Neural crest cell (in vitro differentiated cells): ENCODE measurements at regions not wholly inside any gene's neighbourhood (a gene's known extent, or its start where the extent isn't known, plus 50 kb on each side); places are given as distances from the start of the nearest gene placed in this dataset.
"Not testable (repeated sequence)": the region's sequence is repeated elsewhere in the genome, so short reads cannot be mapped to it uniquely, and the experiment has no call there.

Experiments used
- DNase-seq: peaks from one replicate; pipeline ENCODE4 v3.0.0; 2021; ENCODE audit warnings: low read depth, mixed read lengths, low spot score
- H3K27ac Mint-ChIP-seq: one replicate; pipeline ENCODE4 v1.8.0; 2021; ENCODE audit warnings: mild to moderate bottlenecking, mixed read lengths; ENCODE audit not compliant: unreplicated experiment
- H3K27me3 Mint-ChIP-seq: 2 replicates; pipeline ENCODE4 v1.8.0; 2021; ENCODE audit warnings: low read depth, mild to moderate bottlenecking, mixed read lengths
- H3K36me3 Mint-ChIP-seq: 2 replicates; pipeline ENCODE4 v1.8.0; 2021; ENCODE audit warnings: low read depth, mild to moderate bottlenecking, mixed read lengths
- H3K4me1 Mint-ChIP-seq: 2 replicates; pipeline ENCODE4 v1.8.0; 2021; ENCODE audit warnings: mixed read lengths
- H3K4me3 Mint-ChIP-seq: one replicate; pipeline ENCODE4 v1.8.0; 2021; ENCODE audit warnings: mild to moderate bottlenecking, mixed read lengths
- H3K9me3 Mint-ChIP-seq: 2 replicates; pipeline ENCODE4 v1.8.0; 2021; ENCODE audit warnings: mixed read lengths
- TF ChIP-seq, protein P1 (sequence below): fragments of 200-600 bp; sonication (generic); conservative IDR thresholded peaks from 2 replicates; pipeline ENCODE4 v1.5.0; 2021; ENCODE audit warnings: antibody characterized with exemption, mild to moderate bottlenecking

DNA sequence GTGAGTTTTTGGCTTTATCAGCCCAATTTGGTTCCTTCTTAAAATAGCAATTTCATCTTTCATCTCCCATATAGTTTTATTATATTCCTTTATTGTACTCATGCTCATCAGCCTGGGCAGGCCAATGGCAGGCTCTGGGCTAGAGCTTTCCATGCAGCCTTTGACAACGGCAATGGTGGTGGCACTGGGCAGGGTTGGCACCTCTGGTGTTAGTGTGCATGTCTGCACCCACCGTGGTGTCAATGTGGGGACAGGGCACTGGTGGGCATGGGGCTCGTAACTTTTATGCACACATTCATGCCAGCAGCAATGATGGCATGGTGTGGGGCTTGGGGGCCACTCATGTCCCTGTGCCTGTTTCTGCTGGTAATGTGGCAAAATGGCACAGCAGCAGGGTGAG, 1305.4 kb downstream of the DSC3 start:
- TF ChIP-seq, protein P1, sequence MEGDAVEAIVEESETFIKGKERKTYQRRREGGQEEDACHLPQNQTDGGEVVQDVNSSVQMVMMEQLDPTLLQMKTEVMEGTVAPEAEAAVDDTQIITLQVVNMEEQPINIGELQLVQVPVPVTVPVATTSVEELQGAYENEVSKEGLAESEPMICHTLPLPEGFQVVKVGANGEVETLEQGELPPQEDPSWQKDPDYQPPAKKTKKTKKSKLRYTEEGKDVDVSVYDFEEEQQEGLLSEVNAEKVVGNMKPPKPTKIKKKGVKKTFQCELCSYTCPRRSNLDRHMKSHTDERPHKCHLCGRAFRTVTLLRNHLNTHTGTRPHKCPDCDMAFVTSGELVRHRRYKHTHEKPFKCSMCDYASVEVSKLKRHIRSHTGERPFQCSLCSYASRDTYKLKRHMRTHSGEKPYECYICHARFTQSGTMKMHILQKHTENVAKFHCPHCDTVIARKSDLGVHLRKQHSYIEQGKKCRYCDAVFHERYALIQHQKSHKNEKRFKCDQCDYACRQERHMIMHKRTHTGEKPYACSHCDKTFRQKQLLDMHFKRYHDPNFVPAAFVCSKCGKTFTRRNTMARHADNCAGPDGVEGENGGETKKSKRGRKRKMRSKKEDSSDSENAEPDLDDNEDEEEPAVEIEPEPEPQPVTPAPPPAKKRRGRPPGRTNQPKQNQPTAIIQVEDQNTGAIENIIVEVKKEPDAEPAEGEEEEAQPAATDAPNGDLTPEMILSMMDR = no peak
- no peak overlapping the region for H3K4me3 Mint-ChIP-seq
- H3K36me3 Mint-ChIP-seq = no peaks in the 10 kb centered on the region
- H3K27me3 Mint-ChIP-seq = no peaks in the 10 kb centered on the region
- DNase-seq = no peak
- no peak overlapping the region for H3K27ac Mint-ChIP-seq
- no peaks in the 10 kb centered on the region for H3K4me1 Mint-ChIP-seq
- peaks cover 10% of the 10 kb centered on the region for H3K9me3 Mint-ChIP-seq

DNA sequence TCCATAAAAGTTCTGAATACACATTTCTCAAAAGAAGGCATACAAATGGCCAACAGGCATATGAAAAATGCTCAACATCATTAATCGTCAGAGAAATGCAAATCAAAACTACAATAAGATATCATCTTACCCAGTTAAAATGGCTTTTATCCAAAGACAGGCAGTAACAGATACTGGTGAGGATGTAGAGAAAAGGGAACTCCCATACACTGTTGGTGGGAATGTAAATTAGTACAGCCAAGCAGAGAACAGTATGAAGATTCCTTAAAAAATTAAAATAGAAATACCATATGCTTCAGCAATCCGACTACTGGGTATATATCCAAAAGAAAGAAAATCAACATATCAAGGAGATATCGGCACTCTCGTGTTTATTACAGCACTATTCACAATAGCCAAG, 1312.5 kb downstream of the DSC3 start:
- H3K4me3 Mint-ChIP-seq = no peak overlapping the region
- H3K27me3 Mint-ChIP-seq = no peaks in the 10 kb centered on the region
- H3K27ac Mint-ChIP-seq = no peak overlapping the region
- no peaks in the 10 kb centered on the region for H3K4me1 Mint-ChIP-seq
- DNase-seq = no peak
- TF ChIP-seq, protein P1 = no peak
- peaks cover 24% of the 10 kb centered on the region for H3K9me3 Mint-ChIP-seq
- peaks cover 5% of the 10 kb centered on the region for H3K36me3 Mint-ChIP-seq

DNA sequence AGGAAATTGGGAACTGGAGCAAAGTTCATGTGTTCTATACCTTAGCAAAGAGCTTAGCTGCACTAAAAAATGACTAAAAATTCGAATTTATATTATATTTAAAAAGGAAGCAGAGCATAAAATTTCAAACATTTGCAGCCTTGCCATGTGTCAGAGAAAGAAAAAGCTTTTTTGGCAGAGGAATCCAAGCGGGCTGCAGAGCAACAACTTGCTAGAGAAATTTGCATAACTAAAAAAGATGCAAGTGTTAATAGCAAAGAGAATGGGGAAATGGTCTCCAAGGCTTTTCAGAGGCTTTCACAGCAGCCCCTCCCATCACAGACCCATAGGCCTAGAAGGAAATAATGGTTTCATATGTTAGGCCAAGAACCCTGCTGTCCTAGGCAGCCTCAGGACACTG, 1315.9 kb downstream of the DSC3 start:
- TF ChIP-seq, protein P1 = no peak
- Mint-ChIP-seq H3K27me3 (no peaks in the 10 kb centered on the region), H3K27ac (no peak overlapping the region), H3K4me1 (no peaks in the 10 kb centered on the region), H3K4me3 (no peak overlapping the region), H3K36me3 (peaks cover 7% of the 10 kb centered on the region), H3K9me3 (peaks cover 18% of the 10 kb centered on the region)
- no peak for DNase-seq

DNA sequence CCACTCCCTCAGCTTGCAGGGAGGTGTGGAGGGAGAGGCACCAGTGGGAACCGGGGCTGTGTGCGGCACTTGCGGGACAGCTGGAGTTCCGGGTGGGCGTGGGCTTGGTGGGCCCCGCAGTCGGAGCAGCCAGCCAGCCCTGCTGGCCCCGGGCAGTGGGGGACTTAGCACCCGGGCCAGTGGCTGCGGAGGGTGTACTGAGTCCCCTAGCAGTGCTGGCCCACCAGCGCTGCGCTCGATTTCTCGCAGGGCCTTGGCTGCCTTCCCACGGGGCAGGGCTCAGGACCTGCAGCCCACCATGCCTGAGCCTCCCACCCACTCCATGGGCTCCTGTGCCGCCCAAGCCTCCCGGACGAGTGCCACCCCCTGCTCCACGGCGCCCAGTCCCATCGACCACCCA, 1319.1 kb downstream of the DSC3 start:
- not testable (repeated sequence) for H3K27me3 Mint-ChIP-seq, H3K4me1 Mint-ChIP-seq, H3K27ac Mint-ChIP-seq, H3K4me3 Mint-ChIP-seq, H3K36me3 Mint-ChIP-seq, DNase-seq
- H3K9me3 Mint-ChIP-seq = peaks cover 16% of the 10 kb centered on the region

DNA sequence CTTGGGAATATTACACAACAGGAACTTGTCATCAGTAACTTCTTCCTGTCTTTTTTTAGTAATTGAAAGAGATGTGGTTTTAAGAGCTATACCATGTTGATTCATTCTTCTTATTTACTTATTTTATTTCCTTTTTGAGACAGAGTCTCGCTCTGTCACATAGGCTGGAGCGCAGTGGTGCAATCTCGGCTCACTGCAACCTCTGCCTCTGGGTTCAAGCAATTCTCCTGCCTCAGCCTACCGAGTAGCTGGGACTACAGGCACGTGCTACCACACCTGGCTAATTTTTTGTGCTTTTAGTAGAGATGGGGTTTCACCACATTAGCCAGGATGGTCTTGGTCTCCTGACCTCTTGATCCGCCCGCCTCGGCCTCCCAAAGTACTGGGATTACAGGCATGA, 1326.6 kb downstream of the DSC3 start:
- not testable (repeated sequence) for H3K27ac Mint-ChIP-seq, H3K36me3 Mint-ChIP-seq, H3K4me3 Mint-ChIP-seq, H3K9me3 Mint-ChIP-seq, DNase-seq, H3K4me1 Mint-ChIP-seq, H3K27me3 Mint-ChIP-seq

DNA sequence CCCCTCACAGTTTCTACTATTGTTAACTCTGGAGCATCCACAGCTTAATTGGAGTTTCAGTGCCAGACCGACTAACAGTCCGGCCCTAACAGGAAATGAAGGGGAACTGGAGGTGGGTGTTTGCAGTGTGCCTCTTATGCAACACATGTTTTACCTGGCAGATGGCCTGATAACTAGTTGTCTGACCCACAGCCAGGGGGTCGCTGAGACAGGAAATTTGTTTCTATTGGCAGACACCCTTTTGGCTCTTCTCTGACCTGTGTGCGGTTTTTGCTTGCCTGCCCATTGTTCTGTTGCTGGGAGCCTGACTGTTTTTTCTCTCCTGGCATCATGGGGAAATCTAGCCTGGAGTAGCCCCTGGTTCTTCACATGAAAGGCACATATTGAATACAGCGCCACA, 1329.8 kb downstream of the DSC3 start:
- DNase-seq = no peak
- Mint-ChIP-seq H3K9me3 (no peaks in the 10 kb centered on the region), H3K27ac (no peak overlapping the region), H3K36me3 (no peaks in the 10 kb centered on the region), H3K4me3 (no peak overlapping the region), H3K4me1 (peaks cover 4% of the 10 kb centered on the region), H3K27me3 (no peaks in the 10 kb centered on the region)
- TF ChIP-seq, protein P1 = no peak

DNA sequence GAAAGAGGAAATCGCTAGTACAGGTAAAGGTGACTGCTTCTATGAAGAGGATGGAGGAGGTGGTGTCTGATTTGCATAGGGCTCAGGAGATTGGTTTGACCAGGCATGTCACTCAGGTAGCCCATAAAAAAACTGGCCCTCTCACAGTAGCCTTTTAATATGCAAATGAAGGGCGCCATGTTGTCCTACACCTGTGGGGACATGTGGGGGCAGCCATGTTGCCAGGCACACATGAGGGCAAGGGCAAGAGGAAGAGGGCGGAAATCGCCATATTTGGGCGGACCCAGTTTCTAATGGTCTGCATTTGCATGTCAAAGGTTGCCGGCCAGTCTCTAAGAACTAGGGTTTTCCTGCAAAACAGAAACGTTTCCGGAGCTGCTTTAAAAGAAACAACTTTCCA, 1330.6 kb downstream of the DSC3 start:
- H3K27ac Mint-ChIP-seq = no peak overlapping the region
- H3K4me1 Mint-ChIP-seq = peaks cover 4% of the 10 kb centered on the region
- DNase-seq = no peak
- no peaks in the 10 kb centered on the region for H3K27me3 Mint-ChIP-seq
- TF ChIP-seq, protein P1 = no peak
- no peak overlapping the region for H3K4me3 Mint-ChIP-seq
- H3K9me3 Mint-ChIP-seq = peaks cover 3% of the 10 kb centered on the region
- no peaks in the 10 kb centered on the region for H3K36me3 Mint-ChIP-seq
